ENCODE measurements at regions not wholly inside any gene's neighbourhood (a gene's known extent, or its start where the extent isn't known, plus 50 kb on each side); places are given as distances from the start of the nearest gene placed in this dataset.

GRCh38 chr11:79564288-79564925 is 123.6 kb upstream of the TENM4 start:
- no peak for ATAC-seq
- in situ Hi-C loops (cut with MboI): no loop called here

More at GRCh38 chr11:79564288-79564925, 123.6 kb upstream of the TENM4 start:
- H3K9ac ChIP-seq (ENCODE audit: control insufficient read depth, insufficient read depth, low read length): no peak overlapping the region
- BruUV-seq (replicated peaks): no TSS peak
- RAD21 ChIA-PET (ENCODE audit: unreplicated experiment): no interaction called here
- no peak overlapping the region for H3K4me3 ChIP-seq
- CTCF ChIA-PET: no interaction called here
- no peak overlapping the region for H3K27ac ChIP-seq (ENCODE audit: control insufficient read depth, insufficient read depth)
- DNase-seq (ENCODE audit: low read depth, low spot score): no peak
- TF ChIP-seq SIN3A (IDR thresholded peaks at IDR 0.05; ENCODE audit: low read depth, low read length): no peak
- no peak for TF ChIP-seq FOXM1 (IDR thresholded peaks at IDR 0.05; ENCODE audit: low read depth, low read length)
- TF ChIP-seq KLF5 (IDR thresholded peaks at IDR 0.05; ENCODE audit: partially characterized antibody): no peak
- no peak for TF ChIP-seq CREB1 (IDR thresholded peaks at IDR 0.05; ENCODE audit: low read depth)
- TF ChIP-seq FOXK2 (IDR thresholded peaks at IDR 0.05): no peak
- TF ChIP-seq MEF2B (IDR thresholded peaks at IDR 0.05; ENCODE audit: partially characterized antibody, poor library complexity, severe bottlenecking): no peak
- no peak for TF ChIP-seq CEBPZ (IDR thresholded peaks at IDR 0.05; ENCODE audit: low read depth, low read length)
- TF ChIP-seq RAD21 (IDR thresholded peaks at IDR 0.05; ENCODE audit: insufficient read depth, low read depth, low read length): no peak
- no peak for TF ChIP-seq RB1 (IDR thresholded peaks at IDR 0.05; ENCODE audit: borderline replicate concordance)
- TF ChIP-seq IRF4 (IDR thresholded peaks at IDR 0.05; ENCODE audit: low read depth, low read length): no peak
- no peak for TF ChIP-seq WRNIP1 (IDR thresholded peaks at IDR 0.05; ENCODE audit: borderline replicate concordance, low read depth, low read length)
- TF ChIP-seq NFXL1 (IDR thresholded peaks at IDR 0.05; ENCODE audit: borderline replicate concordance): no peak
- no peak for TF ChIP-seq HDAC6 (IDR thresholded peaks at IDR 0.05; ENCODE audit: unreplicated experiment)
- TF ChIP-seq ETV6 (conservative IDR thresholded peaks at IDR 0.05 in 1 of 2, IDR thresholded peaks at IDR 0.05 in 1 of 2; ENCODE audit: borderline replicate concordance in 1 of 2, low read depth in 1 of 2): no peak
- TF ChIP-seq ESRRA (IDR thresholded peaks at IDR 0.05; ENCODE audit: low read length): no peak
- no peak for TF ChIP-seq NFYB (IDR thresholded peaks at IDR 0.05; ENCODE audit: insufficient read depth, low read depth, low read length)
- TF ChIP-seq RBBP5 (conservative IDR thresholded peaks at IDR 0.05): no peak
- TF ChIP-seq ATF3 (IDR thresholded peaks at IDR 0.05; ENCODE audit: borderline replicate concordance, extremely low read depth, low read depth, low read length): no peak
- TF ChIP-seq SPI1 (IDR thresholded peaks at IDR 0.05; ENCODE audit: borderline replicate concordance, insufficient read depth, low read depth, low read length): no peak
- SMC1A ChIA-PET (ENCODE audit: uncharacterized antibody, unreplicated experiment): no interaction called here
- H3K4me1 ChIP-seq (ENCODE audit: control insufficient read depth, insufficient read depth, low read length): no peaks in the 10 kb centered on the region
- POLR2A ChIA-PET: no interaction called here
- no peaks in the 10 kb centered on the region for H4K20me1 ChIP-seq (ENCODE audit: control insufficient read depth, insufficient read depth)
- no peaks in the 10 kb centered on the region for H3K9me3 ChIP-seq (replicated peaks; ENCODE audit: control insufficient read depth, insufficient read depth, low read length)
- intact Hi-C loops (cut with micrococcal nuclease; ENCODE audit: unreplicated experiment): no loop called here
- WGBS (ENCODE audit: insufficient coverage, insufficient replicate concordance, low lambda C conversion rate, missing lambda C conversion rate): 3% methylated on average over 5 of the region's 5 CpGs
- H3K27me3 ChIP-seq (replicated peaks in 1 of 2; ENCODE audit: control insufficient read depth in 2 of 2, insufficient read depth in 2 of 2, low read length in 1 of 2): no peaks in the 10 kb centered on the region
- H3K79me2 ChIP-seq (ENCODE audit: control insufficient read depth, insufficient read depth, low read length): no peaks in the 10 kb centered on the region
- H3K36me3 ChIP-seq (ENCODE audit: control insufficient read depth in 2 of 2, insufficient read depth in 2 of 2, low read length in 1 of 2): no peaks in the 10 kb centered on the region
- FAIRE-seq: no peak
- H2AFZ ChIP-seq (ENCODE audit: control insufficient read depth, low read depth, low read length): no peak overlapping the region
- no peak overlapping the region for H3K4me2 ChIP-seq (ENCODE audit: control insufficient read depth, insufficient read depth)
